ENCODE measurements at regions not wholly inside any gene's neighbourhood (a gene's known extent, or its start where the extent isn't known, plus 50 kb on each side); places are given as distances from the start of the nearest gene placed in this dataset.

- DNase-seq = no peak
These were observed 53.2 kb upstream of the ITGA1 start for GRCh38 chr5:52734557-52734956.

- DNase-seq = no peak
These were observed 52.6 kb upstream of the ITGA1 start for GRCh38 chr5:52735139-52735538.

Data from NCI-H2107 (cell line).